ENCODE measurements at regions not wholly inside any gene's neighbourhood (a gene's known extent, or its start where the extent isn't known, plus 50 kb on each side); places are given as distances from the start of the nearest gene placed in this dataset.

GRCh38 chr2:111704246-111704645 is 179.7 kb downstream of the ANAPC1 start:
- TF ChIP-seq CTCF (IDR thresholded peaks at IDR 0.05; ENCODE audit: insufficient read depth, low read length) (no peak), POLR2AphosphoS5 (IDR thresholded peaks at IDR 0.05; ENCODE audit: low read depth) (no peak)
